Progenitor cell of endocrine pancreas (in vitro differentiated cells): ENCODE measurements at regions not wholly inside any gene's neighbourhood (a gene's known extent, or its start where the extent isn't known, plus 50 kb on each side); places are given as distances from the start of the nearest gene placed in this dataset.

Source experiments
- DNase-seq: peaks from one replicate; pipeline ENCODE4 v3.0.0; 2021; ENCODE audit warnings: low spot score; ENCODE audit not compliant: unreplicated experiment
- H3K27ac Mint-ChIP-seq: 2 replicates; pipeline ENCODE4 v1.8.0; 2021; ENCODE audit warnings: mild to moderate bottlenecking, moderate library complexity, mixed read lengths
- H3K27me3 Mint-ChIP-seq: 2 replicates; pipeline ENCODE4 v1.8.0; 2021; ENCODE audit warnings: mixed read lengths
- H3K36me3 Mint-ChIP-seq: 2 replicates; pipeline ENCODE4 v1.8.0; 2022; ENCODE audit warnings: mixed read lengths; ENCODE audit not compliant: insufficient read depth
- H3K4me1 Mint-ChIP-seq: 2 replicates; pipeline ENCODE4 v1.8.0; 2021; ENCODE audit warnings: low read depth, mixed read lengths
- H3K4me3 Mint-ChIP-seq: 2 replicates; pipeline ENCODE4 v1.8.0; 2021; ENCODE audit warnings: low read depth, mild to moderate bottlenecking, moderate library complexity, mixed read lengths
- H3K9me3 Mint-ChIP-seq: 2 replicates; pipeline ENCODE4 v1.8.0; 2021; ENCODE audit warnings: low read depth, mixed read lengths
- CTCF ChIP-seq: fragments of 200-600 bp; sonication (generic); IDR thresholded peaks from one replicate; pipeline ENCODE4 v1.5.0; 2021; ENCODE audit warnings: antibody characterized with exemption, mild to moderate bottlenecking; ENCODE audit not compliant: unreplicated experiment

GRCh38 chr13:90099847-90100246, 1247.6 kb upstream of the MIR17HG start:
- H3K36me3 Mint-ChIP-seq = no peaks in the 10 kb centered on the region
- no peaks in the 10 kb centered on the region for H3K27me3 Mint-ChIP-seq
- H3K27ac Mint-ChIP-seq = no peak overlapping the region
- TF ChIP-seq CTCF = no peak
- H3K9me3 Mint-ChIP-seq = peaks cover 7% of the 10 kb centered on the region
- no peaks in the 10 kb centered on the region for H3K4me1 Mint-ChIP-seq
- no peak overlapping the region for H3K4me3 Mint-ChIP-seq
- DNase-seq = no peak

- H3K9me3 Mint-ChIP-seq = peaks cover 2% of the 10 kb centered on the region
- no peaks in the 10 kb centered on the region for H3K4me1 Mint-ChIP-seq
- H3K27ac Mint-ChIP-seq = no peak overlapping the region
- TF ChIP-seq CTCF = no peak
- H3K27me3 Mint-ChIP-seq = no peaks in the 10 kb centered on the region
- H3K4me3 Mint-ChIP-seq = no peak overlapping the region
- no peak for DNase-seq
- no peaks in the 10 kb centered on the region for H3K36me3 Mint-ChIP-seq
These were observed 1244.2 kb upstream of the MIR17HG start for GRCh38 chr13:90103099-90103784.

- H3K36me3 Mint-ChIP-seq = no peaks in the 10 kb centered on the region
- TF ChIP-seq CTCF = no peak
- H3K27ac Mint-ChIP-seq = no peak overlapping the region
- H3K9me3 Mint-ChIP-seq = peaks cover 2% of the 10 kb centered on the region
- H3K4me1 Mint-ChIP-seq = no peaks in the 10 kb centered on the region
- H3K4me3 Mint-ChIP-seq = no peak overlapping the region
- DNase-seq = no peak
- no peaks in the 10 kb centered on the region for H3K27me3 Mint-ChIP-seq
These were observed 1242.7 kb upstream of the MIR17HG start for GRCh38 chr13:90104764-90105163.

GRCh38 chr13:90105276-90105675, 1242.2 kb upstream of the MIR17HG start:
- no peaks in the 10 kb centered on the region for H3K4me1 Mint-ChIP-seq
- DNase-seq = no peak
- no peak overlapping the region for H3K27ac Mint-ChIP-seq
- peaks cover 2% of the 10 kb centered on the region for H3K9me3 Mint-ChIP-seq
- no peak overlapping the region for H3K4me3 Mint-ChIP-seq
- H3K27me3 Mint-ChIP-seq = no peaks in the 10 kb centered on the region
- TF ChIP-seq CTCF = no peak
- H3K36me3 Mint-ChIP-seq = no peaks in the 10 kb centered on the region

GRCh38 chr13:90105849-90106496, 1241.5 kb upstream of the MIR17HG start:
- DNase-seq = no peak
- no peak for TF ChIP-seq CTCF
- H3K36me3 Mint-ChIP-seq = no peaks in the 10 kb centered on the region
- H3K4me3 Mint-ChIP-seq = no peak overlapping the region
- H3K27ac Mint-ChIP-seq = no peak overlapping the region
- H3K4me1 Mint-ChIP-seq = no peaks in the 10 kb centered on the region
- H3K27me3 Mint-ChIP-seq = no peaks in the 10 kb centered on the region
- peaks cover 2% of the 10 kb centered on the region for H3K9me3 Mint-ChIP-seq
